ENCODE measurements at regions not wholly inside any gene's neighbourhood (a gene's known extent, or its start where the extent isn't known, plus 50 kb on each side); places are given as distances from the start of the nearest gene placed in this dataset.

DNA sequence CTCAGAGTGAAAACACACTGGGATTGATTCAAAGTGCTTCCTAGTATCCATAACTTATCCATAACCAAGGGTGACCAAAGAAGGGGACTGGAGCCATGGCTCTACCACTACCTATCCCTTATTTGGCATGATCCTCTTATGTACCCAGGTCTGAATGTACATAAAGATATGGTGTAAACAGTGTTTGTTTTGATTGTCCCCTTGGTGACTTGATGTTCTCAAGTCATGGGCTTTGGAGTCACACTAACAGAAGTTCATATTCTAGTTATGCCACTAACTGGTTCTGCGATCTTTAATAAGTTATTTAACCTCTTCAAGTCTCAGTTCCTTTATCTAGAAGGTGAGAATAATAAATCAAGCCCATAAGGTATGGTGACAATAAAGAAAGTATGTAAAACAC lies 283.4 kb upstream of the PTGER4 start:
- Mint-ChIP-seq H3K4me1 (ENCODE audit: low read depth) (peaks cover 34% of the 10 kb centered on the region), H3K27ac (no peak overlapping the region), H3K9me3 (peaks cover 0 to 3% of the 10 kb centered on the region in 2 donors), H3K27me3 (ENCODE audit: low read depth) (no peaks in the 10 kb centered on the region), H3K4me3 (no peak overlapping the region), H3K36me3 (ENCODE audit: insufficient read depth in 2 of 2) (peaks cover 0 to 4% of the 10 kb centered on the region in 2 donors)
- no peak for ATAC-seq (replicated peaks in 1 of 2)
- DNase-seq, result no peak

DNA sequence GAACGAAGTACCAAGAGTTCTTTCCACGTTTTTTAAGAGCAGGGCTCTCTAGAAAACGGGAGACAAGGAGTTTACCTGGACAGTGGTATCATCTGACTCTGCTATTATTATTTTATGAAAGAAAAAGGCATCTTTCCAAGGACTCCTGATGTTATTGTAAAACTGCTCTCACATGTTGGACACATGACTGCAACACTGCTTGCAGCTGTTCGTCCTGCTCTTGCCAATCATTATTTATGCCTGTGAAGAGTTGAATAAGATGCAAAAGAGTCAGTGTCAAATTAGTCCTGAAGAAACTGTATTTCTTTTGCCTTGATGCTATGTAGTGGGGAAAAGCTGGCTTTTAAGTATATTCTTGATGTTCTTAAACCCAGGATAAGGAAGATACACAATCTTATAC lies 284.5 kb upstream of the PTGER4 start:
- Mint-ChIP-seq H3K4me3 (no peak overlapping the region), H3K4me1 (ENCODE audit: low read depth) (peaks cover 37% of the 10 kb centered on the region), H3K27me3 (ENCODE audit: low read depth) (no peaks in the 10 kb centered on the region), H3K27ac (no peak overlapping the region), H3K9me3 (peaks cover 0 to 3% of the 10 kb centered on the region in 2 donors), H3K36me3 (ENCODE audit: insufficient read depth in 2 of 2) (peaks cover 0 to 4% of the 10 kb centered on the region in 2 donors)
- ATAC-seq (replicated peaks in 1 of 2), result no peak
- DNase-seq, result no peak

DNA sequence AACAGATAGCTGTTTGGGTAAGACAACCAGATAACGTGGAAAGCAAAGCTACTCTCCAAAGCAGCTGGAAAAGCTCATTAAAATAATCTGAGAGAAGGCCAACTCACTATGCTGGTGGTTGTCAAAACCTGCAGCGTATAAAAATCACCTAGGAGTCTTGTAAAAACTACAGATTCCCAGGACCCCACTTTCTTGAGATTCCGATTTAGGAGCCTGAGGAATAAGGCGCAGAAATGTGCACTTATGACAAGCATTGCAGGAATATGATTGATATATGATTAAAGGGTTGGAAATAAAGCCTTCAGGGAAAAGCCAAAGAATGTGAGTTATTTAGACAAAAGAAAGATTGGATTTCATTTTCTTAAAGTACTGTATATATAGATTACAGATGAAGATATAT lies 285.0 kb upstream of the PTGER4 start:
- no peak overlapping the region for H3K27ac Mint-ChIP-seq
- peaks cover 0 to 4% of the 10 kb centered on the region in 2 donors for H3K36me3 Mint-ChIP-seq (ENCODE audit: insufficient read depth in 2 of 2)
- H3K4me1 Mint-ChIP-seq (ENCODE audit: low read depth), result peaks cover 38% of the 10 kb centered on the region
- peaks cover 0 to 3% of the 10 kb centered on the region in 2 donors for H3K9me3 Mint-ChIP-seq
- no peak for ATAC-seq (replicated peaks in 1 of 2)
- no peak overlapping the region for H3K4me3 Mint-ChIP-seq
- H3K27me3 Mint-ChIP-seq (ENCODE audit: low read depth), result no peaks in the 10 kb centered on the region
- no peak for DNase-seq

DNA sequence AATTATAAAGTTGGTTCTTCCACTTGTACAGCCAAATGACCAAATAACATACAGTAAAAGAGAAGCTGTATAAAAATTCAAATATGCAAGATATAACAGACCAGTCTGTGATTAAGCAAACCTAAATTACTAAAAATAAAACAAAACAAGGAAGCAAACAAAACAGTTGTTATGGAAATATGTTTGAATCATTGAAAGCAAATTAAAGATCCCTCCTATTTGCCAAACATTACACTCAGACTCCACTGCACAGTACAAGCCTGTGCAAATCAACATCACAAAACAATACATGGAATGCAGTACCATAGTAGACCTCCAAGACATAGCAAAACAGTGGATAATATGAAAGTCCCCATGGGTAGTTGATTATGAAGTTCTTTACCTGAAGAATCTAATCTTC lies 288.1 kb upstream of the PTGER4 start:
- H3K4me1 Mint-ChIP-seq (ENCODE audit: low read depth), result peaks cover 46% of the 10 kb centered on the region
- DNase-seq (no peak), ATAC-seq (replicated peaks in 1 of 2) (peak in 1 of 2 donors; percentile 41)
- H3K4me3 Mint-ChIP-seq, result no peak overlapping the region
- peak overlapping the region; percentile 49 for H3K27ac Mint-ChIP-seq
- no peaks in the 10 kb centered on the region for H3K27me3 Mint-ChIP-seq (ENCODE audit: low read depth)
- peaks cover 0 to 2% of the 10 kb centered on the region in 2 donors for H3K9me3 Mint-ChIP-seq
- H3K36me3 Mint-ChIP-seq (ENCODE audit: insufficient read depth in 2 of 2), result peaks cover 2 to 4% of the 10 kb centered on the region in 2 donors

DNA sequence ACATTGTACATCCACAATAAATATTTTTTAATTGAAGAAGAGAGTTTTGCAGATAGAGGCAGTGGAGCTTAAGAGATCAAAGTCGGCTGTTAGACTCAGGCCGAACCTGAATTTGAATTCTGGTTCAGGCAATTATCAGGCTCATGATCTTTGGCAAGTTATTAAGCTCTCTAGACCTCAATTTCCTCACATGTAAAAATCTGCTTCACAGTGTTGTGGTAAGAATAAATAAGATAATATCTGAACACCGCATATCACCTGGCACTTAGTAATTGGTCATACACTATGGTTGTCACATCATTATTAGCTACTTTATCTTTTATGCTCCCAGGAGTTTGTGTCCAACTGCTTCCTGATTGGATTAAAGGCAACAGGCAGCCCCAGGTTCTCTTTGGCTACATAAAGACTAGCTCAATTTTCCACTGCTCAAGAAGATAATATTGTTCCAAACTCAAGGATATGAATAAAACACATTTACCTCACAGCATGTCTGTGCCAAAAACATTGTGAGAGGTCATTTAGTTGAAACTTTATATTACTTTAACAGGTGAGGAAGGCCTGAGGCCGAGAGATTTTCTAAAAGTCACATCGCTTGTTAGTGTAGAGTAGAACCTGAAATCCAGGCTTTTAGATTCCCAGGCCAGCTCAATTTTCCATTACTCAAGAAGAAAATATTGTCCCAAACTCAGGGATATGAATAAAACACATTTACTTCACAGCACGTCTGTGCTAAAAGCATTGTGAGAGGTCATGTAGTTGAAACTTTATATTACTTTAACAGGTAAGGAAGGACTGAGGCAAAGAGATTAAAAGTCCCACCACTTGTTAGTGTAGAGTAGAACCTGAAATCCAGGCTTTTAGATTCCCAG lies 289.2 kb upstream of the PTGER4 start:
- H3K4me1 Mint-ChIP-seq (ENCODE audit: low read depth), result peaks cover 57% of the 10 kb centered on the region
- no peaks in the 10 kb centered on the region for H3K27me3 Mint-ChIP-seq (ENCODE audit: low read depth)
- H3K36me3 Mint-ChIP-seq (ENCODE audit: insufficient read depth in 2 of 2), result peaks cover 2 to 4% of the 10 kb centered on the region in 2 donors
- peak overlapping the region; percentile 76 for H3K27ac Mint-ChIP-seq
- H3K4me3 Mint-ChIP-seq, result peak overlapping the region in 1 of 2 donors; percentile 26
- no peak for DNase-seq
- no peak for ATAC-seq (replicated peaks in 1 of 2)
- peaks cover 0 to 2% of the 10 kb centered on the region in 2 donors for H3K9me3 Mint-ChIP-seq

DNA sequence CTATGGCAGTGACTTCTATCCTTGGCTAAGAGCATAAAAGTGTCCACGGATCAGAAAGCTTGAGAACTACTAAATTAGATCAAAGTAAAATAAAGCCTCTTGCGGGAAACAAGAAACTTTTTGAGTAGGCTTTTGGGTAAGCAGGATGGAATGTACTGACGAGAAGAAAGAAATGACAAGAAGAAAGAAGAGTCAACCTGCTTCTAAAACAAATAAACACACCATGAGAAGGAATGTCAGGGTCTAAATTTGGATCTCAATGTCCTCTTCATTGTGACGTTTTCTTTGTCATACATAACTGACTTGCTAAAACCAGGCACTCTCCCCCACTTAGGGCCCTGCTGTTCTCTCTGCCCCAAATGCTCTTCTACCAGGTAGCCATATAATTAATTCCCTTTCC lies 290.1 kb upstream of the PTGER4 start:
- Mint-ChIP-seq H3K36me3 (ENCODE audit: insufficient read depth in 2 of 2) (peaks cover 2 to 4% of the 10 kb centered on the region in 2 donors), H3K4me1 (ENCODE audit: low read depth) (peaks cover 66% of the 10 kb centered on the region), H3K27me3 (ENCODE audit: low read depth) (no peaks in the 10 kb centered on the region), H3K27ac (peak overlapping the region; percentile 76), H3K4me3 (no peak overlapping the region), H3K9me3 (peaks cover 0 to 2% of the 10 kb centered on the region in 2 donors)
- ATAC-seq (replicated peaks in 1 of 2) (no peak), DNase-seq (no peak)

DNA sequence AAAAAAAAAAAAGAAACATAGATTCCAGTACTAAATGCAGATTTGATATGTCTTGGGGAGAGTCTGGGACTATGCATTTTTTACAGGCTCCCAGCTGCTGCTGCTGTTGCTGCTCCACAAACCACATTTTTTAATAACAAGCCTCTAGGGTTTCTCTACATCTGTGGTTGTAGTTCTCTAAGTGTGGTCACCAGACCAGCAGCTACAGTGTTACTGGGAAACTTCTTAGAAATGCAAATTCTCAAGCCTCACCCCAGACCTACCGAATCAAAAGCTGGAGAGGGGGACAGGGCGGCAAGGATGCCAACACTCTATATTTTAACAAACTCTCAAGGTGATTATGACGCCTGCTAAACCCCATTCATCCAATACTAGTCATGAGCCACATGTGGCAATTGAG lies 293.4 kb upstream of the PTGER4 start:
- Mint-ChIP-seq H3K9me3 (peaks cover 0 to 2% of the 10 kb centered on the region in 2 donors), H3K27me3 (ENCODE audit: low read depth) (no peaks in the 10 kb centered on the region), H3K4me1 (ENCODE audit: low read depth) (peaks cover 93% of the 10 kb centered on the region), H3K36me3 (ENCODE audit: insufficient read depth in 2 of 2) (peaks cover 2 to 6% of the 10 kb centered on the region in 2 donors), H3K27ac (peak overlapping the region; percentile 58), H3K4me3 (peak overlapping the region; percentile 4 to 73)
- peak; percentile 36 to 41 for ATAC-seq (replicated peaks in 1 of 2)
- DNase-seq, result peak; percentile 39 to 45

DNA sequence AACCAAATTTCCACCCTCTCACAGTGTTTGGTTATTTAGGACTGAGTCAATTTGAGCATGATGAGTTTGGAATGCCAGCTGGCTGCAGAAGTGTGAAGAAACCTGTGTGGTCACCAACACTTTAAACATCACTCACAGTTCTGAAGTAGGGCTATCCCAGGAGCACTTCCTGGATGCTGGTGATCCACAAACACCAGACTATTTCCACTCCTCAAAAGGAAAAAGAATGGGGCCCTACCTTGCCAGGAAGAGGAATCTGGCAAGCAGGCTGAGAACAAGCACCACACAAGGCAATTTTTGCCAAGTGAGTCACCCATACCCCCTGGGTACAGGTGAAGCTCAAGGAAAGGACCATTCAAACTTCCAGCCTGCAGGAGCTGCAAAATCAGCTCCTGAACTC lies 294.2 kb upstream of the PTGER4 start:
- Mint-ChIP-seq H3K9me3 (peaks cover 0 to 2% of the 10 kb centered on the region in 2 donors), H3K27me3 (ENCODE audit: low read depth) (no peaks in the 10 kb centered on the region), H3K27ac (peak overlapping the region; percentile 87), H3K4me1 (ENCODE audit: low read depth) (peaks cover 92% of the 10 kb centered on the region), H3K4me3 (peak overlapping the region; percentile 4 to 73), H3K36me3 (ENCODE audit: insufficient read depth in 2 of 2) (peaks cover 2 to 6% of the 10 kb centered on the region in 2 donors)
- ATAC-seq (replicated peaks in 1 of 2) (no peak), DNase-seq (no peak)

DNA sequence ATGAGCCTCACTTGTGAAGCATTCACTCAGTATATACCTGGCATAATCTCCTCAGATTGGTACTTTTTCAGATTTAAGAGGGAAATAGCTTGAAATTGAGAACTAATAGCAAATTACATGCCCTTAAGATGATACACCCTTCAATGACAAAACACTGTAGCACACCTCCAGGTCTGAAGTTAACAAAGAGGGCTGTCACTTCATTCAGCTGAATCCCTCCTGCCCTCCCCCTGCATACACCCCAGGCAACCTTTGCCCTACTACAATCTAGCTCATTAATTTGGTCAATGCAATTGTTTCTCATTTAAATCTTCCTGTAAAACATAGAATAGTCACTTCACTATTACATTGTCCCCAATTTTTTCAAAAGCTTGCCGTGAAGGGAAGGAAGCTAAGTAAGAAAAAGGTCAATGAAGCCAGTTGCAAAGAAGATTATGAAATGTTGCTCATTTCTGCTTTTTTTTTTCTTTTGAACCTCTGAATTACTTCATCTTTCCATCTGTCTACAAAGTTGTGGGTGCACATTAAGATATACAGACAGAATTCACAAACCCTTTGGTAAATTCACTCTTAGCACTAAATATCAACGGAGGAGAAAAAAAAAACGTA lies 294.8 kb upstream of the PTGER4 start:
- peaks cover 4 to 11% of the 10 kb centered on the region in 2 donors for H3K36me3 Mint-ChIP-seq (ENCODE audit: insufficient read depth in 2 of 2)
- H3K9me3 Mint-ChIP-seq, result peaks cover 3 to 7% of the 10 kb centered on the region in 2 donors
- H3K4me1 Mint-ChIP-seq (ENCODE audit: low read depth), result peaks cover 90% of the 10 kb centered on the region
- peak overlapping the region; percentile 87 for H3K27ac Mint-ChIP-seq
- ATAC-seq (replicated peaks in 1 of 2) (peak; percentile 14 to 21), DNase-seq (no peak)
- H3K27me3 Mint-ChIP-seq (ENCODE audit: low read depth), result no peaks in the 10 kb centered on the region
- peak overlapping the region; percentile 72 to 73 for H3K4me3 Mint-ChIP-seq

DNA sequence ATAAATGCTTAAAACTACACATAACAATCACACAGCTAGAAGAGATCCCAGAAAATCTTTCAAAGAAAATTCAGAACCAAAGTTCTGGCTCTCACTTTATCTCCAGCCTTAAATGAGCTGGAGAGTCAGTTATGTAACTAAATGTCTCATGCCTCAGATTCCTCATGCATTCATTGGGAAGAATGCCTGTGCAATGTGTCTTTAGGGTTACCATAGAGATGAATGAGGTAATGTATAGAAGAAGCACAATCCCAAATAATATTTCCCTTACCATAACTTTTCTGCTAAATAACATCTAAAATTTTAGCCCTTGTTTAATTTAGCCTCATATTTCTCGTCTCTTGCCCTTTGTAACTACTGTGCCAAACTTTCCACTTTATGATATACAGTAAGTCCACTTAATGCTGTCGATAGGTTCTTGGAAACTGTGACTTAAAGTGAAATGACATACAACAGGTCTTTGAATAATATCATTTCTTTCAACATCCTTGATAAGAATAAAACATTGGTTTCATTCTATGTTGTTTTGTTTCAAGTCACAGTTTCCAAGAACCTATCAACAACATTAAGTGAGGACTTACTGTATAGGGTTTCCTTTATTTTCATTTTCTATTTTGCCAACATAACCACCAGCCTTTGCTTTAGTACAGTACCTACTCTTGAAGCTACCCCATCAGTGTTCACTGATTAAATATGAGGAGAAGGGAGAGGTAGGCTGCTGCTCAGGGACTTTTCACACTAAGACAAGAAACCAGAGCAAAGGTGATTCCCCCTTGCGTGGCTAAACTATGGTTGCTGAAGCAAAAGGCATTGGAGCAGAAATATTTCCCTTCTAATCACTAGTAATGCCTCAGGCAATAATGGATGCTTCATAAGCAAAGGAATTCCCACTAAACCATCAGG lies 295.7 kb upstream of the PTGER4 start:
- peak overlapping the region; percentile 72 to 73 for H3K4me3 Mint-ChIP-seq
- H3K27ac Mint-ChIP-seq, result peak overlapping the region; percentile 87
- ATAC-seq (replicated peaks in 1 of 2) (peak; percentile 82 to 86), DNase-seq (peak; percentile 40 to 41)
- H3K9me3 Mint-ChIP-seq, result peaks cover 5 to 7% of the 10 kb centered on the region in 2 donors
- no peaks in the 10 kb centered on the region for H3K27me3 Mint-ChIP-seq (ENCODE audit: low read depth)
- peaks cover 85% of the 10 kb centered on the region for H3K4me1 Mint-ChIP-seq (ENCODE audit: low read depth)
- H3K36me3 Mint-ChIP-seq (ENCODE audit: insufficient read depth in 2 of 2), result peaks cover 8 to 19% of the 10 kb centered on the region in 2 donors

DNA sequence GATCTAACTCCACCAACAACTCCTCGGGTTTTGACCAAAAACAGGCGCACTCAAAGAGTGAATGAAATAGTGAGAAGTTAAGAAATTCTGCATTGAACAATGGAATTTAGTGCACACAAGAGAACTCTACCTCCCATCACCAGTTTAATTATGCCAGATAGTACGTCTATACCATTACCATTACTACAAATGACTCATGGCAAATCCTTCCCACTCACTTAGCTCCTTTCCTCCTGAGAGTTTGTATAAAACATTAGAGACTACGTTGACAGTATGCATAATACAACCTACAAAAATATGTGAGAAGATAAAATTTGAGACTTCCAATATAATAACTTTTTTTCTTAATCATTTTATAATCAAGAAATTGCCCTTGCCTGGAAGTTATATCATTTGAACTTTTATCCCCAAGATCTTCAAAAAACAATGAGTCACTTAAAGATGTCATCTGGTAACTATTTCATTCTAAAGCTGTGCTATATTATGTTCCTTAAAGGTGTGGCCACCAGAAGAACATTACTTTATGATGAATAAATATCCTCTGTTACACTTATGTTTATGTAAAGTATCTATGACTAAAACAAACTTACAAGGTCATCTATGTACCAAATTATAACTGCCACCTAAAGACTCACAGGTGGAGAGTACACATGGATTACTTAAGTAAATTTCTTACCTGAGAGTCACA lies 297.9 kb upstream of the PTGER4 start:
- DNase-seq, result no peak
- ATAC-seq (replicated peaks in 1 of 2), result peak; percentile 32 to 43
- H3K4me3 Mint-ChIP-seq, result peak overlapping the region; percentile 25 to 55
- peaks cover 85% of the 10 kb centered on the region for H3K4me1 Mint-ChIP-seq (ENCODE audit: low read depth)
- peaks cover 8 to 17% of the 10 kb centered on the region in 2 donors for H3K36me3 Mint-ChIP-seq (ENCODE audit: insufficient read depth in 2 of 2)
- no peaks in the 10 kb centered on the region for H3K27me3 Mint-ChIP-seq (ENCODE audit: low read depth)
- peaks cover 7 to 10% of the 10 kb centered on the region in 2 donors for H3K9me3 Mint-ChIP-seq
- peak overlapping the region; percentile 83 for H3K27ac Mint-ChIP-seq

DNA sequence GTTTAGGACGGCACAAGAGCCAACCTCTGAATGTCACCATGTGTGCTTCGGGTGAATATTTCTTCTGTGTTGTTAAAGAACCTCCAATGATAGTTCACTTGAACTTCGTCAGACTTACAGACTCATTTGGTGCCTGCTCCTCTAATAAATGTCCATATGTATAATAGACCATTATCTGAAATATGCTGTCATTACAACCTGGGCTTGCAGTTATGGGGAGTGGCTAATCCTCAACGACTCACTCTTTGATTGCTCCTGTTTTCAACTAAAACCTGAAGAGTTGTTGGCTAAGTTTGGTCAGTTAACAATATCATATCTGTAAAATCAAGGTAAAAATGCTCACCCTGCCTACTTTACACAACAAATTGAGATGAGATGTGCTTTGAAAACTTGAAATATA lies 298.7 kb upstream of the PTGER4 start:
- Mint-ChIP-seq H3K9me3 (peaks cover 7 to 10% of the 10 kb centered on the region in 2 donors), H3K4me1 (ENCODE audit: low read depth) (peaks cover 83% of the 10 kb centered on the region), H3K4me3 (no peak overlapping the region), H3K36me3 (ENCODE audit: insufficient read depth in 2 of 2) (peaks cover 8 to 18% of the 10 kb centered on the region in 2 donors), H3K27ac (no peak overlapping the region), H3K27me3 (ENCODE audit: low read depth) (no peaks in the 10 kb centered on the region)
- DNase-seq (no peak), ATAC-seq (replicated peaks in 1 of 2) (no peak)

All from activated T-cell treated with anti-CD3 and anti-CD28 coated beads, Interleukin-2, amount 50 U/mL, for 72 hours (primary cell).